H1 (cell line): ENCODE measurements at regions not wholly inside any gene's neighbourhood (a gene's known extent, or its start where the extent isn't known, plus 50 kb on each side); places are given as distances from the start of the nearest gene placed in this dataset.

Experiments used
- CTCF ChIA-PET: fragments of 300-600 bp; sonication (Branson Sonifier 250); formaldehyde crosslinking; loops from one replicate; lab custom pipeline; 2021; ENCODE audit not compliant: partially characterized antibody; lab: Charles Lee
- POLR2A ChIA-PET: fragments of 300-600 bp; sonication (Branson Sonifier 250); formaldehyde crosslinking; loops from one replicate; lab custom pipeline; 2021; ENCODE audit warnings: inconsistent platforms; ENCODE audit not compliant: partially characterized antibody; lab: Charles Lee
- DNase-seq, 2 experiments: peaks; one replicate each; pipeline versions ENCODE4 v3.0.0 to v3.0.0-alpha.2; 2010 to 2022; ENCODE audit warnings: low spot score in 2 of 2, low read depth in 1 of 2, mixed read lengths in 1 of 2
- FAIRE-seq: peaks from 2 replicates; lab custom pipeline; 2011; peaks lifted over from hg19 to GRCh38; lab: Jason Lieb, UNC
- H2AFZ ChIP-seq: 2 replicates; pipeline ENCODE4 v1.8.1; 2012; ENCODE audit warnings: low read length, inconsistent platforms
- H2AK5ac ChIP-seq: 2 replicates; pipeline ENCODE4 v1.6.1; 2013; ENCODE audit warnings: low read depth, low read length
- H2BK120ac ChIP-seq: replicated peaks from 2 replicates; pipeline ENCODE3; 2013; ENCODE audit warnings: low read depth, low read length, inconsistent platforms
- H2BK12ac ChIP-seq: 2 replicates; pipeline ENCODE4 v1.6.1; 2013; ENCODE audit warnings: low read depth, low read length
- H2BK15ac ChIP-seq: 2 replicates; pipeline ENCODE4 v1.6.1; 2013; ENCODE audit warnings: low read length
- H2BK20ac ChIP-seq: 2 replicates; pipeline ENCODE4 v1.6.1; 2013; ENCODE audit warnings: low read length
- H2BK5ac ChIP-seq: 2 replicates; pipeline ENCODE4 v1.6.1; 2013; ENCODE audit warnings: low read depth, low read length
- H3K14ac ChIP-seq: 2 replicates; pipeline ENCODE4 v1.6.1; 2013; ENCODE audit warnings: inconsistent platforms; ENCODE audit not compliant: insufficient read length
- H3K18ac ChIP-seq: 2 replicates; pipeline ENCODE4 v1.6.1; 2013; ENCODE audit warnings: low read length; ENCODE audit errors: extremely low read depth
- H3K23ac ChIP-seq: 2 replicates; pipeline ENCODE4 v1.6.1; 2013; ENCODE audit warnings: inconsistent platforms; ENCODE audit not compliant: insufficient read length
- H3K23me2 ChIP-seq: 2 replicates; pipeline ENCODE4 v1.6.1; 2013; ENCODE audit warnings: low read depth, low read length
- H3K27ac ChIP-seq: 2 replicates; pipeline ENCODE4 v1.6.1; 2011; ENCODE audit warnings: low read depth, low read length, inconsistent platforms
- H3K27me3 ChIP-seq, 4 experiments: replicated peaks in 1 of 4; 1 replicate in 1 of 4; 2 replicates in 3 of 4; pipeline versions ENCODE4 v1.6.1 to v1.8.1; 2011 to 2013; ENCODE audit warnings: low read length in 3 of 4, mild to moderate bottlenecking in 3 of 4, inconsistent platforms in 2 of 4, mixed read lengths in 2 of 4, moderate library complexity in 1 of 4; ENCODE audit not compliant: control insufficient read depth in 3 of 4, insufficient read depth in 3 of 4; ENCODE audit errors: extremely low read depth in 1 of 4
- H3K36me3 ChIP-seq, 4 experiments: 2 replicates each; pipeline versions ENCODE4 v1.6.1 to v1.8.1; 2011 to 2013; ENCODE audit warnings: mild to moderate bottlenecking in 4 of 4, low read length in 3 of 4, moderate library complexity in 2 of 4, control low read depth in 1 of 4, inconsistent platforms in 1 of 4; ENCODE audit not compliant: insufficient read depth in 4 of 4, control insufficient read depth in 2 of 4
- H3K4ac ChIP-seq: replicated peaks from 2 replicates; pipeline ENCODE3; 2013; ENCODE audit warnings: low read length, low read depth, mixed read lengths, inconsistent platforms; ENCODE audit not compliant: insufficient read length
- H3K4me1 ChIP-seq, 4 experiments: replicated peaks in 1 of 4; 1 replicate in 1 of 4; 2 replicates in 3 of 4; pipeline versions ENCODE4 v1.6.1 to v1.8.1; 2011 to 2013; ENCODE audit warnings: low read length in 3 of 4, inconsistent platforms in 2 of 4, mixed read lengths in 1 of 4; ENCODE audit not compliant: insufficient read depth in 4 of 4, control insufficient read depth in 3 of 4
- H3K4me2 ChIP-seq, 2 experiments: 2 replicates each; pipeline versions ENCODE4 v1.6.1 to v1.8.1; 2011 to 2013; ENCODE audit warnings: low read depth in 2 of 2, low read length in 2 of 2, control low read depth in 1 of 2, inconsistent platforms in 1 of 2, mild to moderate bottlenecking in 1 of 2; ENCODE audit not compliant: insufficient read depth in 1 of 2
- H3K4me3 ChIP-seq, 4 experiments: fragments of 200-600, 300-600 bp in 1 of 4; sonication (generic), shearing (Covaris generic), sonication (Bioruptor Twin) in 1 of 4; 2 replicates each; pipeline versions ENCODE4 v1.5.1 to v1.8.1; 2011 to 2016; ENCODE audit warnings: low read length in 4 of 4, low read depth in 3 of 4, control low read depth in 2 of 4, inconsistent platforms in 2 of 4, mild to moderate bottlenecking in 2 of 4, mixed read lengths in 1 of 4, moderate library complexity in 1 of 4; ENCODE audit not compliant: insufficient read depth in 2 of 4; ENCODE audit errors: extremely low read depth in 1 of 4
- H3K56ac ChIP-seq: replicated peaks from 2 replicates; pipeline ENCODE3; 2013; ENCODE audit warnings: low read depth, mild to moderate bottlenecking, mixed read lengths, low read length, inconsistent platforms; ENCODE audit not compliant: insufficient read length
- H3K79me1 ChIP-seq: 2 replicates; pipeline ENCODE4 v1.6.1; 2013; ENCODE audit warnings: low read depth, low read length, control low read depth
- H3K79me2 ChIP-seq, 2 experiments: 2 replicates each; pipeline versions ENCODE4 v1.6.1 to v1.8.1; 2012 to 2013; ENCODE audit warnings: low read length in 2 of 2, mild to moderate bottlenecking in 2 of 2, inconsistent platforms in 1 of 2; ENCODE audit not compliant: insufficient read depth in 2 of 2, control insufficient read depth in 1 of 2
- H3K9ac ChIP-seq, 4 experiments: replicated peaks in 1 of 4; 1 replicate in 1 of 4; 2 replicates in 3 of 4; pipeline versions ENCODE4 v1.6.1 to v1.8.1; 2011 to 2013; ENCODE audit warnings: low read depth in 3 of 4, low read length in 3 of 4, control low read depth in 2 of 4, mild to moderate bottlenecking in 2 of 4, moderate library complexity in 2 of 4, inconsistent platforms in 1 of 4; ENCODE audit errors: extremely low read depth in 1 of 4
- H3K9me3 ChIP-seq, 2 experiments: 2 replicates each; pipeline versions ENCODE4 v1.6.1 to v1.8.1; 2012 to 2013; ENCODE audit warnings: mild to moderate bottlenecking in 2 of 2, moderate library complexity in 2 of 2, control low read depth in 1 of 2, inconsistent platforms in 1 of 2, low read depth in 1 of 2, low read length in 1 of 2, mixed read lengths in 1 of 2; ENCODE audit not compliant: insufficient read depth in 2 of 2
- H4K20me1 ChIP-seq, 2 experiments: replicated peaks in 1 of 2; 2 replicates each; pipeline versions ENCODE3 to v1.8.1; 2011 to 2013; ENCODE audit warnings: inconsistent platforms in 2 of 2, low read length in 2 of 2, mild to moderate bottlenecking in 1 of 2; ENCODE audit not compliant: insufficient read depth in 2 of 2, control insufficient read depth in 1 of 2
- H4K5ac ChIP-seq: 2 replicates; pipeline ENCODE4 v1.6.1; 2013; ENCODE audit warnings: low read length, low read depth, mixed read lengths, inconsistent platforms; ENCODE audit not compliant: insufficient read length
- H4K8ac ChIP-seq: 2 replicates; pipeline ENCODE4 v1.8.0; 2013; ENCODE audit warnings: mild to moderate bottlenecking, moderate library complexity, low read length, inconsistent platforms; ENCODE audit not compliant: insufficient read depth; ENCODE audit errors: extremely low read depth
- H4K91ac ChIP-seq: replicated peaks from 2 replicates; pipeline ENCODE3; 2013; ENCODE audit warnings: low read length, mixed read lengths, inconsistent platforms; ENCODE audit not compliant: insufficient read length
- CBX8 ChIP-seq: fragments of 300-800, 300-1000 bp; sonication (generic); IDR thresholded peaks from 2 replicates; pipeline ENCODE4 v1.7.1; 2016; ENCODE audit warnings: low read depth, low read length, borderline replicate concordance
- POLR2A ChIP-seq, 2 experiments: IDR thresholded peaks; 1 replicate in 1 of 2; 2 replicates in 1 of 2; pipeline ENCODE4 v1.6.1; 2011; ENCODE audit warnings: low read depth in 2 of 2, low read length in 2 of 2, mild to moderate bottlenecking in 2 of 2; ENCODE audit errors: control extremely low read depth in 1 of 2
- POU5F1 ChIP-seq: IDR thresholded peaks from 2 replicates; pipeline ENCODE4 v1.6.1; 2011; ENCODE audit warnings: low read depth, mild to moderate bottlenecking, low read length, moderate library complexity
- RAD21 ChIP-seq, 2 experiments: IDR thresholded peaks in 1 of 2; conservative IDR thresholded peaks in 1 of 2; 2 replicates each; pipeline ENCODE4 v1.6.1; 2011; ENCODE audit warnings: low read depth in 2 of 2, low read length in 2 of 2, improper control_type of control experiment in 1 of 2, inconsistent platforms in 1 of 2, mild to moderate bottlenecking in 1 of 2, moderate library complexity in 1 of 2
- SIN3A ChIP-seq, 2 experiments: IDR thresholded peaks in 1 of 2; conservative IDR thresholded peaks in 1 of 2; 2 replicates each; pipeline ENCODE4 v1.6.1; 2011 to 2012; ENCODE audit warnings: low read length in 2 of 2, improper control_type of control experiment in 1 of 2, low read depth in 1 of 2, mild to moderate bottlenecking in 1 of 2
- TBP ChIP-seq: IDR thresholded peaks from 2 replicates; pipeline ENCODE4 v1.6.1; 2011; ENCODE audit warnings: low read depth, low read length, improper control_type of control experiment
- WGBS, 2 experiments: shearing (Covaris generic) in 1 of 2; methylation state at CpG; one replicate each; pipeline versions ENCODE4 v1.1.6 to v1.1.7; 2013 to 2015; ENCODE audit warnings: low lambda C conversion rate in 2 of 2, mixed read lengths in 2 of 2, inconsistent platforms in 1 of 2, low coverage in 1 of 2, missing lambda C conversion rate in 1 of 2; ENCODE audit not compliant: insufficient replicate concordance in 2 of 2, insufficient coverage in 1 of 2, insufficient read length in 1 of 2; ENCODE audit errors: extremely low coverage in 1 of 2, missing lambda C conversion rate in 1 of 2; 5-methylcytosine and 5-hydroxymethylcytosine counted together

DNA sequence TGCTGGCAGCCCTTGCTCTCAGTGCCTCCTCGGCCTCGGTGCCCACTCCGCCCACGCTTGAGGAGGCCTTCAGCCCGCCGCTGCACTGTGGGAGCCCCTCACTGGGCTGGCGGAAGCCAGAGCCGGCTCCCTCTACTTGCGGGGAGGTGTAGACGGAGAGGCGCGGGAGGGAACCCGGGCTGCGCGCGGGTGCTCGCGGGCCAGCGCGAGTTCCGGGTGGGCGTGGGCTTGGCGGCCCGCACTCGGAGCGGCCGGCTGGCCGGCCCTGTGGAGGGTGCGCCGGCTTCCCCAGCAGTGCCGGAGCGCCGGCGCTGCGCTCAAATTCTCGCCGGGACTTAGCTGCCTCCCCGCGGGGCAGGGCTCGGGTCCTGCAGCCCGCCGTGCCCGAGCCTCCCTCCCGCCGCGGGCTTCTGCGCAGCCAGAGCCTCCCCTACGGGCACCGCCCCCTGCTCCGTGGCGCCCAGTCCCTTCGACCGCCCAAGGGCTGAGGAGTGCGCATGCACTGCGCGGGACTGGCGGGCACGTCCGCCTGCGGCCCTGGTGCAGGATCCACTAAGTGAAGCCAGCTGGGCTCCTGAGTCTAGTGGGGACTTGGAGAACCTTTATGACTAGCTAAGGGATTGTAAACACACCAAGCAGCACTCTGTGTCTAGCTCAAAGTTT is 231.5 kb downstream of the EFHB start:
- Histone ChIP-seq H4K91ac (no peak overlapping the region), H3K23me2 (no peaks in the 10 kb centered on the region), H3K18ac (no peak overlapping the region), H3K56ac (no peak overlapping the region), H4K20me1 (no peaks in the 10 kb centered on the region), H3K9ac (no peak overlapping the region), H2BK5ac (no peak overlapping the region), H2BK12ac (no peak overlapping the region), H3K27ac (no peak overlapping the region), H3K79me2 (no peaks in the 10 kb centered on the region), H4K5ac (no peak overlapping the region), H3K23ac (no peak overlapping the region), H2BK20ac (no peak overlapping the region), H3K9me3 (peaks cover 0 to 6% of the 10 kb centered on the region in 2 experiments; a peak in 1 of 4 replicates), H3K27me3 (no peaks in the 10 kb centered on the region), H2AFZ (no peak overlapping the region), H3K4ac (no peak overlapping the region), H2BK15ac (no peak overlapping the region), H3K36me3 (peaks cover 0 to 5% (median 0%) of the 10 kb centered on the region in 4 experiments; a peak in 1 of 8 replicates), H3K4me1 (peaks cover 0 to 4% (median 2%) of the 10 kb centered on the region in 4 experiments; a peak in 2 of 7 replicates), H3K4me3 (no peak overlapping the region; a peak in 1 of 8 replicates), H2AK5ac (no peak overlapping the region), H4K8ac (0 out of 2 replicates have a peak overlapping the region, but pooled peaks have one; percentile 1), H3K79me1 (no peaks in the 10 kb centered on the region), H2BK120ac (no peak overlapping the region), H3K14ac (no peak overlapping the region), H3K4me2 (no peak overlapping the region)
- CTCF ChIA-PET, result interaction anchor here (0.7 to 1.2 kb wide), 2 partner anchors 183 to 369 kb away, joined by 3 to 4 read pairs; no protein-coding TSS in a partner anchor
- POLR2A ChIA-PET, result interaction anchor here (0.7 to 1.2 kb wide), 2 partner anchors 9 to 147 kb away, joined by 3 read pairs; no protein-coding TSS in a partner anchor
- DNase-seq (no peak), FAIRE-seq (no peak)
- WGBS, 2 experiments, result 95% methylated on average over 48 of the region's 60 CpGs; no CpG with 5 or more reads in 1 of the 2 experiments
- TF ChIP-seq SIN3A (conservative IDR thresholded peaks at IDR 0.05 in 1 of 2, IDR thresholded peaks at IDR 0.05 in 1 of 2; ENCODE audit: low read depth in 1 of 2, low read length in 2 of 2) (no peak), CBX8 (no peak), POLR2A (IDR thresholded peaks at IDR 0.05; ENCODE audit: control extremely low read depth in 1 of 2, low read depth in 2 of 2, low read length in 2 of 2) (no peak), RAD21 (IDR thresholded peaks at IDR 0.05 in 1 of 2, conservative IDR thresholded peaks at IDR 0.05 in 1 of 2; ENCODE audit: low read depth in 2 of 2, low read length in 2 of 2) (no peak), POU5F1 (no peak), TBP (no peak)
